PFSK-1 (cell line): ENCODE measurements at regions not wholly inside any gene's neighbourhood (a gene's known extent, or its start where the extent isn't known, plus 50 kb on each side); places are given as distances from the start of the nearest gene placed in this dataset.

Experiments
- POLR2AphosphoS5 ChIP-seq: IDR thresholded peaks from 2 replicates; pipeline ENCODE4 v1.6.1; 2012; ENCODE audit warnings: low read depth, mild to moderate bottlenecking, control low read depth, low read length, moderate library complexity
- TAF1 ChIP-seq: IDR thresholded peaks from 2 replicates; pipeline ENCODE4 v1.6.1; 2012; ENCODE audit warnings: low read length, control low read depth, borderline replicate concordance; ENCODE audit not compliant: insufficient read depth

DNA sequence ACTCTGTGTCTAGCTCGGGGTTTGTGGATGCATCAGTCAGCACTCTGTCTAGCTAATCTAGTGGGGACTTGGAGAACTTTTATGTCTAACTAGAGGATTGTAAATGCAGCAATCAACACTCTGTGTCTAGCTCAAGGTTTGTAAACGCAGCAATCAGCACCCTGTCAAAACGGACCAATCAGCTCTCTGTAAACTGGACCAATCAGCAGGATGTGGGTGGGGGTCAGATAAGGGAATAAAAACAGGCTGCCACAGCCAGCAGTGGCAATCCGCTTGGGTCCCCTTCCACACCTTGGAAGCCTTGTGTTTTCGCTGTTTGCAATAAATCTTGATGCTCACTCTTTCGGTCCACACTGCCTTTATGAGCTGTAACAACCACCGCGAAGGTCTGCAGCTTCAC, 920.7 kb upstream of the FOXG1 start:
- TF ChIP-seq POLR2AphosphoS5 = no peak
- TF ChIP-seq TAF1 = no peak
